PC-9 (cell line): ENCODE measurements at regions not wholly inside any gene's neighbourhood (a gene's known extent, or its start where the extent isn't known, plus 50 kb on each side); places are given as distances from the start of the nearest gene placed in this dataset.
A peak's percentile ranks its signal among the peaks of the same experiment; 100 is the strongest.

Experiments
- BruUV-seq: library from RNA; stranded (reverse); fragments of 400-500 nt; replicated peaks from 2 replicates; lab custom pipeline; 2021; lab: Mats Ljungman, UMichigan
- CTCF ChIA-PET: fragments of 300-600 bp; sonication (Branson Sonifier 250); formaldehyde crosslinking; loops from one replicate; lab custom pipeline; 2022; ENCODE audit warnings: antibody characterized with exemption; lab: Charles Lee
- POLR2A ChIA-PET: fragments of 300-600 bp; sonication (Branson Sonifier 250); formaldehyde crosslinking; loops from one replicate; lab custom pipeline; 2022; ENCODE audit warnings: antibody characterized with exemption; ENCODE audit not compliant: unreplicated experiment; lab: Charles Lee
- DNase-seq, 2 experiments: peaks; one replicate each; pipeline versions ENCODE4 v3.0.0 to v3.0.0-alpha.2; 2015 to 2022; ENCODE audit warnings: mixed read lengths in 1 of 2
- H2AFZ ChIP-seq: fragments of 200-600 bp; sonication (generic); 2 replicates; pipeline ENCODE4 v1.8.1; 2017; ENCODE audit warnings: antibody characterized with exemption
- H3F3A ChIP-seq: fragments of 200-600 bp; sonication (generic); 2 replicates; pipeline ENCODE4 v1.8.1; 2017; ENCODE audit warnings: antibody characterized with exemption, mild to moderate bottlenecking, low read depth; ENCODE audit not compliant: insufficient read depth
- H3K27ac ChIP-seq: fragments of 200-600 bp; sonication (generic); 2 replicates; pipeline ENCODE4 v1.6.1; 2016; ENCODE audit warnings: mixed run types
- H3K27me3 ChIP-seq: fragments of 200-600 bp; sonication (generic); 2 replicates; pipeline ENCODE4 v1.6.1; 2016; ENCODE audit warnings: low read depth, mixed run types; ENCODE audit not compliant: insufficient read depth
- H3K36me3 ChIP-seq: fragments of 200-600 bp; sonication (generic); 2 replicates; pipeline ENCODE4 v1.6.1; 2016; ENCODE audit warnings: low read depth, mixed run types
- H3K4me1 ChIP-seq: fragments of 200-600 bp; sonication (generic); replicated peaks from 2 replicates; pipeline ENCODE4 v1.6.1; 2016; ENCODE audit warnings: mixed run types; ENCODE audit not compliant: insufficient read depth
- H3K4me2 ChIP-seq: fragments of 200-600 bp; sonication (generic); 2 replicates; pipeline ENCODE4 v1.6.1; 2017; ENCODE audit warnings: mixed run types
- H3K4me3 ChIP-seq: fragments of 200-600 bp; sonication (generic); 2 replicates; pipeline ENCODE4 v1.6.1; 2016; ENCODE audit warnings: mixed run types
- H3K79me2 ChIP-seq: fragments of 200-600 bp; sonication (generic); 2 replicates; pipeline ENCODE4 v1.6.1; 2017; ENCODE audit warnings: low read depth, mixed run types
- H3K9me2 ChIP-seq: fragments of 200-600 bp; sonication (generic); 2 replicates; pipeline ENCODE4 v1.8.1; 2017; ENCODE audit warnings: mild to moderate bottlenecking; ENCODE audit not compliant: insufficient read depth
- H3K9me3 ChIP-seq: fragments of 200-600 bp; sonication (generic); 2 replicates; pipeline ENCODE4 v1.8.1; 2016; ENCODE audit warnings: low read depth; ENCODE audit not compliant: insufficient read depth
- H4K20me1 ChIP-seq: fragments of 200-600 bp; sonication (generic); 2 replicates; pipeline ENCODE4 v1.8.1; 2017; ENCODE audit not compliant: insufficient read depth
- CTCF ChIP-seq: fragments of 200-600 bp; sonication (generic); conservative IDR thresholded peaks from 2 replicates; pipeline ENCODE4 v1.6.1; 2017; ENCODE audit warnings: mixed run types, antibody characterized with exemption, mild to moderate bottlenecking, moderate library complexity
- EZH2 ChIP-seq: fragments of 200-600 bp; sonication (generic); IDR thresholded peaks from 2 replicates; pipeline ENCODE4 v1.8.0; 2017; ENCODE audit warnings: antibody characterized with exemption, low read depth
- intact Hi-C: fragments of 100-400 bp; cut with micrococcal nuclease; formaldehyde crosslinking; loops from one replicate; pipeline ENCODE4 v1.10.0; 2022; ENCODE audit not compliant: unreplicated experiment

GRCh38 chr3:103371411-103371810 lies 936.6 kb downstream of the ZPLD1 start:
- BruUV-seq, result no TSS peak
- POLR2A ChIA-PET, result no interaction called here
- CTCF ChIA-PET, result no interaction called here

GRCh38 chr3:103372031-103372430 lies 937.2 kb downstream of the ZPLD1 start:
- Histone ChIP-seq H3K27ac (no peak overlapping the region), H3K27me3 (no peaks in the 10 kb centered on the region), H3F3A (no peaks in the 10 kb centered on the region), H3K36me3 (no peaks in the 10 kb centered on the region), H3K4me2 (no peak overlapping the region), H3K4me3 (no peak overlapping the region), H3K9me3 (no peaks in the 10 kb centered on the region), H2AFZ (no peak overlapping the region), H3K79me2 (no peaks in the 10 kb centered on the region), H3K9me2 (no peaks in the 10 kb centered on the region; the same call in 1 of the 2 replicates), H4K20me1 (no peaks in the 10 kb centered on the region), H3K4me1 (no peaks in the 10 kb centered on the region)
- TF ChIP-seq EZH2, result no peak
- TF ChIP-seq CTCF, result no peak
- ChIA-PET POLR2A (no interaction called here), CTCF (no interaction called here)
- no peak for DNase-seq
- no TSS peak for BruUV-seq
- intact Hi-C loops, result no loop called here

More at GRCh38 chr3:103371411-103371810, 936.6 kb downstream of the ZPLD1 start:
- intact Hi-C loops, result no loop called here
- Histone ChIP-seq H3K9me3 (no peaks in the 10 kb centered on the region), H3K27ac (no peak overlapping the region), H3K79me2 (no peaks in the 10 kb centered on the region), H3K9me2 (no peaks in the 10 kb centered on the region; the same call in 1 of the 2 replicates), H3K36me3 (no peaks in the 10 kb centered on the region), H2AFZ (no peak overlapping the region), H3K27me3 (no peaks in the 10 kb centered on the region), H3K4me1 (no peaks in the 10 kb centered on the region), H4K20me1 (no peaks in the 10 kb centered on the region), H3K4me2 (no peak overlapping the region), H3K4me3 (no peak overlapping the region), H3F3A (no peaks in the 10 kb centered on the region)
- TF ChIP-seq CTCF (no peak), EZH2 (no peak)
- no peak for DNase-seq

- BruUV-seq, result no TSS peak
- Histone ChIP-seq H3K36me3 (no peaks in the 10 kb centered on the region), H3K27ac (no peak overlapping the region), H4K20me1 (no peaks in the 10 kb centered on the region), H3F3A (no peaks in the 10 kb centered on the region), H3K79me2 (no peaks in the 10 kb centered on the region), H3K4me3 (no peak overlapping the region), H3K4me1 (peaks cover 14% of the 10 kb centered on the region), H3K4me2 (no peak overlapping the region), H3K9me3 (peaks cover 4% of the 10 kb centered on the region; the same call in 1 of the 2 replicates), H2AFZ (no peak overlapping the region), H3K9me2 (0 out of 2 replicates have a peak, but pooled peaks cover 3% of the 10 kb centered on the region), H3K27me3 (no peaks in the 10 kb centered on the region)
- DNase-seq, result peak in 1 of 2 experiments; percentile 51
- TF ChIP-seq EZH2, result no peak
- TF ChIP-seq CTCF, result no peak
- POLR2A ChIA-PET, result no interaction called here
- intact Hi-C loops, result no loop called here
- CTCF ChIA-PET, result interaction anchor here (0.6 kb wide), 1 partner anchor 294 kb away, joined by 4 read pairs; no protein-coding TSS in a partner anchor
These were observed 945.6 kb downstream of the ZPLD1 start for GRCh38 chr3:103380391-103380790.
